Activated CD4-positive, alpha-beta T cell treated with anti-CD3 and anti-CD28 coated beads for 36 hours (primary cell): ENCODE measurements at regions not wholly inside any gene's neighbourhood (a gene's known extent, or its start where the extent isn't known, plus 50 kb on each side); places are given as distances from the start of the nearest gene placed in this dataset.
"Not testable (repeated sequence)": the region's sequence is repeated elsewhere in the genome, so short reads cannot be mapped to it uniquely, and the experiment has no call there.

ENCODE experiments used
- ATAC-seq: fragments of 200-7000 bp; cut with Tn5 transposase; one replicate; pipeline ENCODE4 v1.10.0; 2021; ENCODE audit warnings: mild to moderate bottlenecking, moderate library complexity
- CTCF ChIA-PET: fragments of 350-600 bp; sonication (Branson Sonifier 250); formaldehyde crosslinking; loops from one replicate; lab custom pipeline; 2021; ENCODE audit warnings: antibody characterized with exemption; lab: Charles Lee
- POLR2A ChIA-PET: fragments of 350-600 bp; sonication (Branson Sonifier 250); formaldehyde crosslinking; loops from one replicate; lab custom pipeline; 2021; ENCODE audit warnings: antibody characterized with exemption, inconsistent platforms; lab: Charles Lee
- DNase-seq: peaks from one replicate; pipeline ENCODE4 v3.0.0-alpha.2; 2020
- H3K27ac Mint-ChIP-seq: one replicate; pipeline ENCODE4 v1.8.0; 2021; ENCODE audit warnings: mixed read lengths
- H3K27me3 Mint-ChIP-seq: one replicate; pipeline ENCODE4 v1.8.0; 2021; ENCODE audit warnings: mixed read lengths
- H3K36me3 Mint-ChIP-seq: one replicate; pipeline ENCODE4 v1.8.0; 2021; ENCODE audit warnings: low read depth, mixed read lengths
- H3K4me1 Mint-ChIP-seq: one replicate; pipeline ENCODE4 v1.8.0; 2021; ENCODE audit warnings: mixed read lengths
- H3K4me3 Mint-ChIP-seq: one replicate; pipeline ENCODE4 v1.8.0; 2021; ENCODE audit warnings: mild to moderate bottlenecking, moderate library complexity, mixed read lengths
- H3K9me3 Mint-ChIP-seq: one replicate; pipeline ENCODE4 v1.8.0; 2021; ENCODE audit warnings: low read depth, mixed read lengths
- intact Hi-C, 2 experiments: fragments of 100-400 bp; cut with DNase I in 1 of 2; cut with micrococcal nuclease in 1 of 2; formaldehyde crosslinking; loops; one replicate each; pipeline versions ENCODE4 v1.14.2 to v1.15.1; 2022 to 2024; cut with DNase I, micrococcal nuclease

GRCh38 chrX:25503826-25504225 is 488.1 kb upstream of the ARX start:
- Mint-ChIP-seq H3K4me3 (no peak overlapping the region), H3K9me3 (no peaks in the 10 kb centered on the region), H3K36me3 (no peaks in the 10 kb centered on the region), H3K27me3 (no peaks in the 10 kb centered on the region), H3K4me1 (no peaks in the 10 kb centered on the region), H3K27ac (no peak overlapping the region)
- POLR2A ChIA-PET, result no interaction called here
- intact Hi-C loops, result no loop called here
- DNase-seq (no peak), ATAC-seq (no peak)
- CTCF ChIA-PET, result no interaction called here

- ChIA-PET CTCF (no interaction called here), POLR2A (no interaction called here)
- ATAC-seq (no peak), DNase-seq (no peak)
- Mint-ChIP-seq H3K36me3 (no peaks in the 10 kb centered on the region), H3K27ac (no peak overlapping the region), H3K9me3 (no peaks in the 10 kb centered on the region), H3K4me1 (no peaks in the 10 kb centered on the region), H3K4me3 (no peak overlapping the region), H3K27me3 (no peaks in the 10 kb centered on the region)
- intact Hi-C loops, result no loop called here
These were observed 492.0 kb upstream of the ARX start for GRCh38 chrX:25507801-25508200.

DNA sequence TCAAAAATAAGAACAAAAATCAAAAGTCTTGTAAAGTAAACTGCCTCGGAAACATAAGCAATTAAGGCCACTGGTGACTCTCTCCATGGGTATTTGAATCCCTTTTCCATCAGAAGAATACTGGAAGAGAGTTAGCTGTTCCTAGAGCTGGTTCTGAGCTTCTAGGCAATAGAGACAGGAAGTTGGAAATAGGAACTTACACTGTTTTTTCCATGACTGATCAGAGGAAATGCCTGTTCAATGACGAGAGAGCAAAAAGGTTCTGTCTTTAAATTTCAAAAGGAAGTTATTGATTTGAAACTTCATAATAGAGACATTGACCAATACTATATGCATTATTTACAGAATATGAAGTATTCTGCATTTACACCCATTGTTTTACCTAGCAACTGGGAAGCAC is 503.5 kb upstream of the ARX start:
- no peaks in the 10 kb centered on the region for H3K27me3 Mint-ChIP-seq
- no peaks in the 10 kb centered on the region for H3K4me1 Mint-ChIP-seq
- H3K36me3 Mint-ChIP-seq, result no peaks in the 10 kb centered on the region
- CTCF ChIA-PET, result no interaction called here
- no peak for DNase-seq
- intact Hi-C loops, result no loop called here
- ATAC-seq, result no peak
- POLR2A ChIA-PET, result no interaction called here
- peaks cover 3% of the 10 kb centered on the region for H3K9me3 Mint-ChIP-seq
- no peak overlapping the region for H3K27ac Mint-ChIP-seq
- H3K4me3 Mint-ChIP-seq, result no peak overlapping the region

- CTCF ChIA-PET, H3K4me1 Mint-ChIP-seq, H3K9me3 Mint-ChIP-seq, H3K27me3 Mint-ChIP-seq, H3K4me3 Mint-ChIP-seq, ATAC-seq, intact Hi-C loops, POLR2A ChIA-PET, H3K36me3 Mint-ChIP-seq, DNase-seq, H3K27ac Mint-ChIP-seq: not testable (repeated sequence)
These were observed 506.8 kb upstream of the ARX start for GRCh38 chrX:25522443-25523010.

DNA sequence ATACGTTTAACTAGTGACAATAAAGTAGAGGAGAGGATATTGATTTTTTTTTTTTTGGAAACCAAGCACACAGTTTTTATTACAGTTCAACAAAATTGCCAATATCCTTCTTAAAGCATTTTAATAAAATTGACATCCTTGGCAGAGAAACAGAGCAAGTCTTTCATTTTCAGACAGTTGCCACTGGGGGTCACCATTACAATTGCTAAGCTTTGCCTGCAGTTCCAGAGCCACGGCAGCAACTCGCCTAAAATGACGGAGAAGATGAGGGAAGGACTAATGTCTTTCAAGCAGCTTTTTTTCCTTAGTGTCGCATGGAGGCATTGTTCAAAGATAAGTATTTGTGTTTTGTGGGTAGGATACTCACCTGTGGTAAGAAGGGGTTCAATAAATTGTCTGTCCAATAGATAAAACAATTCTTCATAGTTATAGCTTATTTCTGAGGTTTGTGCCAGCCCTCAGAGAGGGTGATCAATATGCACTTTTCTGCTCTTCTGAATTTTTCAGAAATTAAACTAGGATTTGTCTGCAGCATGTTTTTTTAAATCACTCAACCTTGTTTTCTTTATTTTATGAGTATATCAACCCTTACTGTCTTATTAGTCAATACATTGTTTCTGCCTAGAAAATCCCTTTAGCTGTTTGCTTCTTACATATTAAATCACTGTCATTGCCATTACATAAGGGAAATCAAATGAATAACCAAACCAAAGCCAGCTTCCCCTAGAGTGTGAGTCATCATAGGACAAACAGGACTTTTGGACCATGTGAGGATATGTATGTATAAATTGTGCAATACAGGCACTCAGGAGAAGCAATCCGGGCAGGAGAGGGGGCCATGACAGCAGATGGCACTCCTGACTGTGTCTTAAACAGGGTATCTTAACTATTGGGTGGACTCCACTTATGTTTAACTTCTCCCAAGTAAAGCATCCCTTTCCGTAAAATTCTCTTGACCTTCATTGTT is 508.1 kb upstream of the ARX start:
- POLR2A ChIA-PET, result no interaction called here
- ATAC-seq (no peak), DNase-seq (peak; percentile 5)
- H3K27me3 Mint-ChIP-seq, result no peaks in the 10 kb centered on the region
- H3K36me3 Mint-ChIP-seq, result no peaks in the 10 kb centered on the region
- H3K4me3 Mint-ChIP-seq, result no peak overlapping the region
- H3K9me3 Mint-ChIP-seq, result peaks cover 3% of the 10 kb centered on the region
- intact Hi-C loops, result no loop called here
- H3K4me1 Mint-ChIP-seq, result no peaks in the 10 kb centered on the region
- H3K27ac Mint-ChIP-seq, result no peak overlapping the region
- CTCF ChIA-PET, result no interaction called here

DNA sequence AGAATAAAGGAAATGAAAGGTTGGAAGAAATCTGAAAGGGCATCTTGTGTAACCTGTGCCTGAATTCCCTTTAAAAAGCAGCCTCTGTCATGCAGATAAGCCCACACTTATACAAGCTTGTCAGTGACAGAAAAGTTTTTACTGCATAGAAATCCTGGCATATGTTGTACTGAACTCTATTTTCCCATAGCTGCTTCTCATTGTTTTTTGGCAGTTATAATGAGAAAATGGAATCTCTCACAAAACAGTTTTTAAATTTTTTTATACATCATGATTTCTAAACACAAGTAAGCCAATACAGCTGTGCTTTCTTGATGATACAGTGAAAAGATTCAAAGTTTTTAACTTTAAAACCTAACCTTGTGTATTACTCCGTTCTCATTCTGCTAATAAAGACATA is 511.4 kb upstream of the ARX start:
- ChIA-PET CTCF (no interaction called here), POLR2A (interaction anchor here (0.6 kb wide), 1 partner anchor 24 kb away, joined by 3 read pairs; no protein-coding TSS in a partner anchor)
- Mint-ChIP-seq H3K4me3 (no peak overlapping the region), H3K27ac (no peak overlapping the region), H3K4me1 (no peaks in the 10 kb centered on the region), H3K9me3 (no peaks in the 10 kb centered on the region), H3K27me3 (no peaks in the 10 kb centered on the region), H3K36me3 (no peaks in the 10 kb centered on the region)
- DNase-seq (no peak), ATAC-seq (no peak)
- intact Hi-C loops, result no loop called here

DNA sequence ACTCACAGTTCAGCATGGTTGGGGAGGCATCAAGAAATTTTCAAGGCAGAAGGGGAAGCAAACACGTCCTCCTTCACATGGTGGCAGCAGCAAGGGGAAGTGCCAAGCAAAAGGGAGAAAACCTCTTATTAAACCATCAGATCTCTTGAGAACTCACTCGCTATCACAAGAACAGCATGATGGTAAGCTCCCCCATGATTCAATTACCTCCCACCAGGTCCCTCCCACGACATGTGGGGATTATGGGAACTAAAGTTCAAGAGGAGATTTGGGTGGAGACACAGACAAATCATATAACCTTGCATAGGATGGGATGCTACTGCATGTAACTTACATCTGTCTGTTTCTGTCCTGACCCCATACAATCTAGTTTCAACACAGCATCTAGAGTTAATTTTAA is 511.8 kb upstream of the ARX start:
- ATAC-seq, result no peak
- H3K4me1 Mint-ChIP-seq, result no peaks in the 10 kb centered on the region
- ChIA-PET CTCF (no interaction called here), POLR2A (interaction anchor here (0.6 kb wide), 1 partner anchor 24 kb away, joined by 3 read pairs; no protein-coding TSS in a partner anchor)
- H3K4me3 Mint-ChIP-seq, result no peak overlapping the region
- intact Hi-C loops, result no loop called here
- no peaks in the 10 kb centered on the region for H3K27me3 Mint-ChIP-seq
- no peak for DNase-seq
- H3K36me3 Mint-ChIP-seq, result no peaks in the 10 kb centered on the region
- H3K9me3 Mint-ChIP-seq, result no peaks in the 10 kb centered on the region
- no peak overlapping the region for H3K27ac Mint-ChIP-seq

DNA sequence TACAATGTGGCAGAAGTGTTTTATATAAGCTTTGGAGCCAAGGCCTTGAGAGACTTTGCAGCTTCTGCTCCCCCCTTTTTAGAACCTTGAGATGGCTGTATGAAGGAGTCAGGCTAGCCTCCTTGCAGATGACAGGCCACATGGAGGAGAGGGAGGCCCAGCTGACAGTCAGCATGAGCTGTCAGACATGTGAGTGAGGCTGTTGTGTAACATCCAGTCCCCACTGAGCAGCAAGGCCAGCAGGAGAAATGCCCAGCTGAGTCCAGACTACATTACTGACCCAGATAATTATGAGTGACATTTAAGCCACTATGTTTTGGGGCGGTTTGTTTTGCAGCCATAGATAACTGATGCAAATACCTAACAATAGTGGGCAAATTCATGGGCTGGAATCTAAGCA is 515.3 kb upstream of the ARX start:
- no peaks in the 10 kb centered on the region for H3K36me3 Mint-ChIP-seq
- no peak for ATAC-seq
- ChIA-PET CTCF (no interaction called here), POLR2A (no interaction called here)
- H3K27ac Mint-ChIP-seq, result no peak overlapping the region
- no peaks in the 10 kb centered on the region for H3K4me1 Mint-ChIP-seq
- H3K27me3 Mint-ChIP-seq, result no peaks in the 10 kb centered on the region
- no peak for DNase-seq
- no peaks in the 10 kb centered on the region for H3K9me3 Mint-ChIP-seq
- intact Hi-C loops, result no loop called here
- no peak overlapping the region for H3K4me3 Mint-ChIP-seq

DNA sequence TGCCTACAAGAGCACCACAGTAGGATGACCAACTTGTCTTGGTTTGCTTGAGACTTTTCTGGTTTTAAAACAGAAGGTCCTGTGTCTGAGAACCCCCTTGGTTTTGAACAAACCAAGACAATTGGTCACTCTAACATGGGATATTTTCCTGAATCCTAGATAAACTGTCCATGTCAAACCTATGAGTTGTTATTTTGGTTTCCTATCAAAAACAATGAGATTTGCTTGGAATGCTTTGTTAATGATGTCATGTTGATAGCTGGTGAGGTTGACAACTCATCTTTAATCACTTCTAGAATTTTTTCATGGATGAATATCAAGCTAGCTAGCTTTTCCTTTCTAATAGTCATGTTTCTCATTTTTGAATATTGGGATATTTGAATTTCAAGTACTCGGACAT is 518.3 kb upstream of the ARX start:
- no peaks in the 10 kb centered on the region for H3K27me3 Mint-ChIP-seq

DNA sequence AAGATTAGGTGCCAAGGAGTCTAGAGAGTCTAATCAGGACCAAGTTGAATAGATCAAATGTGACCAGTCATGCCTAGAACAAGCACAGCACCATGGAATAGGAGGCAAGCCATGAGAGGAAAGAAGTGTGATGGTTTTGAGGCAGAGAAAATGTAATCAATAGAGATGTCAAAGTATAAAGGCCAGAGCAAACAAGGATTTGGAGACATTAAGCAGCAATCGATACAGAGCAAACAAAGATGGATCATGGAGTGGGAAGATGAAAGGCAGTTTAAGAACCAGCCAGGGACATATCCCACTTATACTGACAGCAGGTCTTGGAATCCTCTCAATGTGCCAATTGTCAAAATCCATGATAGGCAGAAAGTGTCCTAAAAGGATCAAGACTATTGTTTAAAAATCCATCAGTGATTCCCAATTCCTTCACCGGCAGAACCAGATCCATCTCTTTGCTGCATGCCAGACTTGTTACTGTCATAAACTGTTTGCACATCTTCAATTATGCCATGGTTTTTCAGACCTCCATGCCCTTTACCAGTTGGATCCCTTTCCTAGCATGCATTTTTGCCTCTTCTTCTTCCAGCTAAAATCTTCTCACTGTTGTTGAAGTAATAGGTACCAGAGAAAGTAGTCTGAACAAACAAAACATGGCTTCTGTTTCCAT is 520.7 kb upstream of the ARX start:
- H3K4me1 Mint-ChIP-seq, result no peaks in the 10 kb centered on the region
- no peak overlapping the region for H3K27ac Mint-ChIP-seq
- no peak for DNase-seq
- CTCF ChIA-PET, result no interaction called here
- POLR2A ChIA-PET, result no interaction called here
- no peak overlapping the region for H3K4me3 Mint-ChIP-seq
- no peaks in the 10 kb centered on the region for H3K27me3 Mint-ChIP-seq
- no peaks in the 10 kb centered on the region for H3K36me3 Mint-ChIP-seq
- peaks cover 2% of the 10 kb centered on the region for H3K9me3 Mint-ChIP-seq
- intact Hi-C loops, result no loop called here
- ATAC-seq, result no peak

More for the DNA sequence above, 518.3 kb upstream of the ARX start:
- Mint-ChIP-seq H3K27ac (no peak overlapping the region), H3K4me3 (no peak overlapping the region), H3K36me3 (no peaks in the 10 kb centered on the region), H3K4me1 (no peaks in the 10 kb centered on the region), H3K9me3 (no peaks in the 10 kb centered on the region)
- intact Hi-C loops, result no loop called here
- no peak for DNase-seq
- ChIA-PET CTCF (no interaction called here), POLR2A (no interaction called here)
- ATAC-seq, result no peak

- no peaks in the 10 kb centered on the region for H3K36me3 Mint-ChIP-seq
- no peak overlapping the region for H3K4me3 Mint-ChIP-seq
- H3K4me1 Mint-ChIP-seq, result no peaks in the 10 kb centered on the region
- H3K9me3 Mint-ChIP-seq, result peaks cover 2% of the 10 kb centered on the region
- intact Hi-C loops, result no loop called here
- no peak overlapping the region for H3K27ac Mint-ChIP-seq
- ChIA-PET POLR2A (no interaction called here), CTCF (interaction anchor here (0.6 kb wide), 1 partner anchor 904 kb away, joined by 3 read pairs; no protein-coding TSS in a partner anchor)
- DNase-seq (no peak), ATAC-seq (no peak)
- H3K27me3 Mint-ChIP-seq, result no peaks in the 10 kb centered on the region
These were observed 521.9 kb upstream of the ARX start for GRCh38 chrX:25537699-25538098.

GRCh38 chrX:25544641-25545040 is 528.9 kb upstream of the ARX start:
- CTCF ChIA-PET, result no interaction called here
- POLR2A ChIA-PET, result no interaction called here
- Mint-ChIP-seq H3K4me3 (no peak overlapping the region), H3K36me3 (no peaks in the 10 kb centered on the region), H3K9me3 (peaks cover 2% of the 10 kb centered on the region), H3K27ac (no peak overlapping the region), H3K27me3 (no peaks in the 10 kb centered on the region), H3K4me1 (no peaks in the 10 kb centered on the region)
- DNase-seq, result no peak
- no peak for ATAC-seq
- intact Hi-C loops, result no loop called here
